Pancreas (tissue), 10 donors: ENCODE measurements at regions not wholly inside any gene's neighbourhood (a gene's known extent, or its start where the extent isn't known, plus 50 kb on each side); places are given as distances from the start of the nearest gene placed in this dataset.
"Not testable (repeated sequence)": the region's sequence is repeated elsewhere in the genome, so short reads cannot be mapped to it uniquely, and the experiment has no call there.

Source experiments
- ATAC-seq, 4 donors: fragments of 200-7000 bp; cut with Tn5 transposase; one replicate each; pipeline versions ENCODE4 v1.8.0 to v1.9.1; 2020; ENCODE audit warnings: mild to moderate bottlenecking in 4 of 4, moderate library complexity in 4 of 4
- DNase-seq, 6 donors: peaks; one replicate each; pipeline ENCODE4 v3.0.0-alpha.2; 2020
- FAIRE-seq: peaks from 2 replicates; lab custom pipeline; 2012; peaks lifted over from hg19 to GRCh38; lab: Jason Lieb, UNC
- H3K27ac ChIP-seq, 4 donors: fragments of 200-600 bp; sonication (generic); 1 replicate in 3 of 4; 2 replicates in 1 of 4; pipeline versions ENCODE4 v1.5.0 to v1.8.0; 2020
- H3K27me3 ChIP-seq, 4 donors: fragments of 200-600 bp; one replicate each; pipeline ENCODE4 v1.8.0; 2021
- H3K36me3 ChIP-seq, 3 donors: fragments of 200-600 bp; sonication (generic) in 1 of 3; one replicate each; pipeline versions ENCODE4 v1.5.0 to v1.8.0; 2020 to 2021
- H3K4me1 ChIP-seq, 3 donors: fragments of 200-600 bp; one replicate each; pipeline ENCODE4 v1.8.0; 2021
- H3K4me3 ChIP-seq, 4 donors: fragments of 200-600 bp; sonication (generic) in 2 of 4; one replicate each; pipeline versions ENCODE4 v1.5.0 to v1.8.0; 2020 to 2021
- H3K9me3 ChIP-seq, 4 donors: fragments of 200-600 bp; one replicate each; pipeline ENCODE4 v1.8.0; 2021
- WGBS, 2 donors: extraction: QIAGEN DNeasy Blood & Tissue Kit; methylation state at CpG; one replicate each; pipeline ENCODE4 v1.1.7; 2013; 5-methylcytosine and 5-hydroxymethylcytosine counted together
- intact Hi-C, 3 donors: fragments of 100-400 bp; cut with DNase I; formaldehyde crosslinking; loops; one replicate each; pipeline versions ENCODE4 v1.11.1 to v1.14.2; 2022
- TF ChIP-seq, protein P1 (sequence below), 4 donors: fragments of 200-600 bp; sonication (generic) in 3 of 4; IDR thresholded peaks; one replicate each; pipeline versions ENCODE4 v1.5.0 to v1.8.0; 2021; ENCODE audit warnings: antibody characterized with exemption in 4 of 4
- donor health status: healthy with polysubstance abuse.
- donor health status: DM: no; HTN: no; CAD: no; lungs with moderate emphysema.
- donor health status: DM: no; HTN: no; CAD: no.
- donor health status: control.
- donor health status: control.
- donor health status: Bipolar disorder and iron deficiency.
- donor health status: DM: yes; HTN: yes; CAD: no.
- donor health status: DM: no; HTN: no; CAD: no.
- donor health status: DM: no; HTN: no; CAD: no.
- donor health status: DM: yes; HTN: yes; CAD: no.

GRCh38 chr3:89912031-89912430 is 804.6 kb downstream of the EPHA3 start:
- TF ChIP-seq, protein P1, sequence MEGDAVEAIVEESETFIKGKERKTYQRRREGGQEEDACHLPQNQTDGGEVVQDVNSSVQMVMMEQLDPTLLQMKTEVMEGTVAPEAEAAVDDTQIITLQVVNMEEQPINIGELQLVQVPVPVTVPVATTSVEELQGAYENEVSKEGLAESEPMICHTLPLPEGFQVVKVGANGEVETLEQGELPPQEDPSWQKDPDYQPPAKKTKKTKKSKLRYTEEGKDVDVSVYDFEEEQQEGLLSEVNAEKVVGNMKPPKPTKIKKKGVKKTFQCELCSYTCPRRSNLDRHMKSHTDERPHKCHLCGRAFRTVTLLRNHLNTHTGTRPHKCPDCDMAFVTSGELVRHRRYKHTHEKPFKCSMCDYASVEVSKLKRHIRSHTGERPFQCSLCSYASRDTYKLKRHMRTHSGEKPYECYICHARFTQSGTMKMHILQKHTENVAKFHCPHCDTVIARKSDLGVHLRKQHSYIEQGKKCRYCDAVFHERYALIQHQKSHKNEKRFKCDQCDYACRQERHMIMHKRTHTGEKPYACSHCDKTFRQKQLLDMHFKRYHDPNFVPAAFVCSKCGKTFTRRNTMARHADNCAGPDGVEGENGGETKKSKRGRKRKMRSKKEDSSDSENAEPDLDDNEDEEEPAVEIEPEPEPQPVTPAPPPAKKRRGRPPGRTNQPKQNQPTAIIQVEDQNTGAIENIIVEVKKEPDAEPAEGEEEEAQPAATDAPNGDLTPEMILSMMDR (IDR thresholded peaks at IDR 0.05), result no peak
- DNase-seq (no peak), FAIRE-seq (no peak), ATAC-seq (no peak)
- Histone ChIP-seq H3K4me3 (no peak overlapping the region), H3K27me3 (no peaks in the 10 kb centered on the region), H3K36me3 (no peaks in the 10 kb centered on the region), H3K4me1 (no peaks in the 10 kb centered on the region), H3K9me3 (no peaks in the 10 kb centered on the region), H3K27ac (no peak overlapping the region)
- 60 to 64% methylated on average over 6 of the region's 6 CpGs for WGBS, 2 donors
- intact Hi-C loops, result no loop called here

DNA sequence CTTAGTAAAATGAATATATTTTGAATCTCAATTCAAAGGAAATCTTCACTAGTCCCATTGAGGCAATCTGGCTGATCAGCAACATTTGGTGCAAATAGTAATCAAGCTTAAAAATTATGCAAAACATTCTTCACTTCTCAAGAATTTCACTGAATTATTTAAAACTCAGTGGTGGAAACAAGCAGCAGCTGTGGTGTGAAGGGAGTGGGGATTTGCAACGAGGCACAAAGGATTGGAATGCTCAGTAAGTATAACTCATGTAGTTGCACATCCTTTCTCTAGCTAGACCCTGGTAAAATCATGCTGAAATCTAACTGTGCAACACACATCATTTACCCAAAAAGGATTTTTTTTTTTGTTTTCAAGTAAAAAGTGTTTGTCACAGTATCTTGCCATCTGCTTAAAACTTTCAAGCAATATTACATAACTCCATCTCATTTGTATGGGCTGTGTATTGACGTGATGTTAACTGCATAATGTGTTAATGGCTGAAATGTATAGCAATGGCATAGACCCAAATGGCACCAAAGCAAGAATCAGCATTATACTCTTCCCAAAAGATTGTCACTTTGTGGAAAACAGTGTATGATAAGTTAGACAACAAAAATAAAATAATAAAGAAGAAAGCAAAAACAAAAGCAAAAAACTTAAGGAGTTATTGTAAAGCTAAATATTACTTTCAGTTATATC is 816.6 kb downstream of the EPHA3 start:
- DNase-seq, result no peak
- no peaks in the 10 kb centered on the region for H3K36me3 ChIP-seq
- H3K27me3 ChIP-seq, result no peaks in the 10 kb centered on the region
- no peak for ATAC-seq
- WGBS, 2 donors, result 31 to 41% methylated on average over 2 of the region's 2 CpGs
- no peaks in the 10 kb centered on the region for H3K9me3 ChIP-seq
- intact Hi-C loops, result no loop called here
- no peak overlapping the region for H3K27ac ChIP-seq
- H3K4me1 ChIP-seq, result no peaks in the 10 kb centered on the region
- TF ChIP-seq, protein P1 (IDR thresholded peaks at IDR 0.05), result no peak
- no peak for FAIRE-seq
- H3K4me3 ChIP-seq, result no peak overlapping the region

- DNase-seq (no peak), ATAC-seq (no peak), FAIRE-seq (no peak)
- H3K27me3 ChIP-seq, result no peaks in the 10 kb centered on the region
- WGBS, 2 donors, result 52 to 65% methylated on average over 3 of the region's 3 CpGs
- no peaks in the 10 kb centered on the region for H3K36me3 ChIP-seq
- H3K9me3 ChIP-seq, result no peaks in the 10 kb centered on the region
- no peak overlapping the region for H3K4me3 ChIP-seq
- intact Hi-C loops, result no loop called here
- no peaks in the 10 kb centered on the region for H3K4me1 ChIP-seq
- TF ChIP-seq, protein P1 (IDR thresholded peaks at IDR 0.05), result no peak
- H3K27ac ChIP-seq, result no peak overlapping the region
Measured at GRCh38 chr3:89925976-89926375, 818.6 kb downstream of the EPHA3 start.

GRCh38 chr3:89932882-89933281 is 825.5 kb downstream of the EPHA3 start:
- FAIRE-seq, result no peak
- no peak for DNase-seq
- H3K4me1 ChIP-seq, result no peaks in the 10 kb centered on the region
- no peak overlapping the region for H3K27ac ChIP-seq
- H3K4me3 ChIP-seq, result no peak overlapping the region
- ATAC-seq, result no peak
- H3K9me3 ChIP-seq, result no peaks in the 10 kb centered on the region
- no peaks in the 10 kb centered on the region for H3K36me3 ChIP-seq
- no peaks in the 10 kb centered on the region for H3K27me3 ChIP-seq
- intact Hi-C loops, result no loop called here
- TF ChIP-seq, protein P1 (IDR thresholded peaks at IDR 0.05), result no peak
- WGBS, 2 donors, result 67% methylated on average over 5 of the region's 5 CpGs

DNA sequence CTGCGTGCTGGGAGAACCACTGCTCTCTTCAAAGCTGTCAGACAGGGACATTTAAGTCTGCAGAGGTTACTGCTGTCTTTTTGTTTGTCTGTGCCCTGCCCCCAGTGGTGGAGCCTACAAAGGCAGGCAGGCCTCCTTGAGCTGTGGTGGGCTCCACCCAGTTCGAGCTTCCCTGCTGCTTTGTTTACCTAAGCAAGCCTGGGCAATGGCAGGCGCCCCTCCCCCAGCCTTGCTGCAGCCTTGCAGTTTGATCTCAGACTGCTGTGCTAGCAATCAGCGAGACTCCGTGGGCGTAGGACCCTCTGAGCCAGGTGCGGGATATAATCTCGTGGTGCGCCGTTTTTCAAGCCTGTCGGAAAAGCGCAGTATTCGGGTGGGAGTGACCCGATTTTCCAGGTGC is 837.0 kb downstream of the EPHA3 start:
- ATAC-seq, DNase-seq, intact Hi-C loops, FAIRE-seq, H3K36me3 ChIP-seq, H3K9me3 ChIP-seq, H3K27me3 ChIP-seq, H3K4me1 ChIP-seq, H3K4me3 ChIP-seq, H3K27ac ChIP-seq: not testable (repeated sequence)
- WGBS, 2 donors, result 69 to 84% methylated on average over 10 to 14 of the region's 14 CpGs
